GM12878 (cell line): ENCODE measurements at regions not wholly inside any gene's neighbourhood (a gene's known extent, or its start where the extent isn't known, plus 50 kb on each side); places are given as distances from the start of the nearest gene placed in this dataset.

Source experiments
- ATAC-seq: fragments of 200-7000 bp; cut with Tn5 transposase; 3 replicates; pipeline ENCODE4 v1.9.1; 2020; ENCODE audit warnings: mild to moderate bottlenecking, moderate library complexity
- BruUV-seq: library from RNA; stranded (reverse); fragments of 400-500 nt; replicated peaks from 2 replicates; lab custom pipeline; 2021; lab: Mats Ljungman, UMichigan
- CTCF ChIA-PET: fragments of 300-600 bp; sonication (Branson Sonifier 250); formaldehyde crosslinking; extraction: SDS; loops from one replicate; lab custom pipeline; 2021; ENCODE audit warnings: inconsistent platforms; lab: Yijun Ruan, JAX
- POLR2A ChIA-PET: fragments of 350-600 bp; formaldehyde crosslinking; extraction: SDS; loops from one replicate; lab custom pipeline; 2021; ENCODE audit warnings: inconsistent platforms; lab: Charles Lee
- RAD21 ChIA-PET: fragments of 300-600 bp; sonication (Branson Sonifier 250); formaldehyde crosslinking; loops from one replicate; lab custom pipeline; 2023; ENCODE audit warnings: antibody characterized with exemption; ENCODE audit not compliant: unreplicated experiment; lab: Charles Lee
- SMC1A ChIA-PET: fragments of 300-600 bp; sonication (Branson Sonifier 250); formaldehyde crosslinking; loops from one replicate; lab custom pipeline; 2023; ENCODE audit not compliant: unreplicated experiment, uncharacterized antibody; lab: Charles Lee
- DNase-seq: peaks from one replicate; pipeline ENCODE4 v3.0.0-alpha.2; 2011; ENCODE audit warnings: low read depth, low spot score
- FAIRE-seq: peaks from 3 replicates; lab custom pipeline; 2011; peaks lifted over from hg19 to GRCh38; lab: Jason Lieb, UNC
- H2AFZ ChIP-seq: 2 replicates; pipeline ENCODE4 v1.6.0; 2011; ENCODE audit warnings: low read depth, low read length, control low read depth; ENCODE audit not compliant: control insufficient read depth
- H3K27ac ChIP-seq: 2 replicates; pipeline ENCODE4 v1.5.1; 2011; ENCODE audit warnings: control low read depth; ENCODE audit not compliant: control insufficient read depth, insufficient read depth
- H3K27me3 ChIP-seq, 2 experiments: replicated peaks in 1 of 2; 2 replicates each; pipeline versions ENCODE4 v1.6.0 to v1.6.1; 2011; ENCODE audit warnings: low read length in 1 of 2; ENCODE audit not compliant: control insufficient read depth in 2 of 2, insufficient read depth in 2 of 2
- H3K36me3 ChIP-seq, 2 experiments: 2 replicates each; pipeline ENCODE4 v1.5.1; 2011; ENCODE audit warnings: low read length in 1 of 2; ENCODE audit not compliant: control insufficient read depth in 2 of 2, insufficient read depth in 2 of 2
- H3K4me1 ChIP-seq: 2 replicates; pipeline ENCODE4 v1.6.1; 2011; ENCODE audit warnings: mild to moderate bottlenecking, low read length, moderate library complexity, mixed read lengths; ENCODE audit not compliant: control insufficient read depth, insufficient read depth
- H3K4me2 ChIP-seq: 2 replicates; pipeline ENCODE4 v1.6.0; 2011; ENCODE audit warnings: control low read depth; ENCODE audit not compliant: control insufficient read depth, insufficient read depth
- H3K4me3 ChIP-seq: fragments of 200-600 bp; sonication (generic); 2 replicates; pipeline ENCODE4 v1.5.1; 2016
- H3K79me2 ChIP-seq: 2 replicates; pipeline ENCODE4 v1.6.0; 2011; ENCODE audit warnings: low read length; ENCODE audit not compliant: control insufficient read depth, insufficient read depth
- H3K9ac ChIP-seq: 2 replicates; pipeline ENCODE4 v1.8.0; 2011; ENCODE audit warnings: low read length, control low read depth, mixed read lengths; ENCODE audit not compliant: control insufficient read depth, insufficient read depth
- H3K9me3 ChIP-seq: replicated peaks from 3 replicates; pipeline ENCODE4 v1.5.1; 2011; ENCODE audit warnings: mild to moderate bottlenecking, low read length; ENCODE audit not compliant: control insufficient read depth, insufficient read depth
- H4K20me1 ChIP-seq: 2 replicates; pipeline ENCODE4 v1.6.0; 2011; ENCODE audit not compliant: control insufficient read depth, insufficient read depth
- JUND ChIP-seq: IDR thresholded peaks from 2 replicates; pipeline ENCODE4 v1.6.1; 2012; ENCODE audit warnings: low read depth, mild to moderate bottlenecking, low read length, improper control_type of control experiment, moderate library complexity
- NFXL1 ChIP-seq: fragments of 450-650 bp; IDR thresholded peaks from 2 replicates; pipeline ENCODE4 v1.6.1; 2017; ENCODE audit warnings: antibody characterized with exemption, mild to moderate bottlenecking, borderline replicate concordance
- SUZ12 ChIP-seq: fragments of 200-600 bp; sonication (generic); IDR thresholded peaks from one replicate; pipeline ENCODE4 v1.6.1; 2018; ENCODE audit warnings: antibody characterized with exemption, mild to moderate bottlenecking; ENCODE audit not compliant: unreplicated experiment
- TAF1 ChIP-seq: IDR thresholded peaks from 2 replicates; pipeline ENCODE4 v1.6.1; 2011; ENCODE audit warnings: mild to moderate bottlenecking, low read depth, low read length, borderline replicate concordance
- WGBS: methylation state at CpG from one replicate; pipeline ENCODE4 v1.1.6; 2016; ENCODE audit warnings: low lambda C conversion rate; ENCODE audit not compliant: insufficient replicate concordance, insufficient coverage; ENCODE audit errors: missing lambda C conversion rate; 5-methylcytosine and 5-hydroxymethylcytosine counted together
- in situ Hi-C: fragments of 300-500 bp; cut with MboI; formaldehyde crosslinking; loops from 9 replicates; pipeline ENCODE4 v1.14.3; 2018; ENCODE audit warnings: mixed read lengths
- intact Hi-C: fragments of 100-400 bp; cut with micrococcal nuclease; formaldehyde crosslinking; loops from one replicate; pipeline ENCODE4 v1.14.2; 2022; ENCODE audit not compliant: unreplicated experiment

- in situ Hi-C loops (no loop called here), intact Hi-C loops (no loop called here)
- Histone ChIP-seq H4K20me1 (no peaks in the 10 kb centered on the region), H3K79me2 (no peaks in the 10 kb centered on the region), H3K4me3 (no peak overlapping the region), H3K9me3 (no peaks in the 10 kb centered on the region), H3K27ac (no peak overlapping the region), H3K4me1 (peaks cover 11% of the 10 kb centered on the region), H3K36me3 (no peaks in the 10 kb centered on the region), H3K9ac (no peak overlapping the region), H3K4me2 (no peak overlapping the region), H2AFZ (no peak overlapping the region), H3K27me3 (no peaks in the 10 kb centered on the region; a peak in 3 of 4 replicates)
- no peak for FAIRE-seq
- RAD21 ChIA-PET, result no interaction called here
- ATAC-seq, result no peak
- WGBS, result 32% methylated on average over 3 of the region's 3 CpGs
- CTCF ChIA-PET, result interaction anchor here (1.7 to 1.8 kb wide), 2 partner anchors 17 to 18 kb away, joined by 7 to 9 read pairs; no protein-coding TSS in a partner anchor
- BruUV-seq, result no TSS peak
- POLR2A ChIA-PET, result no interaction called here
- SMC1A ChIA-PET, result interaction anchor here (1.4 kb wide), 1 partner anchor 184 kb away, joined by 3 read pairs; no protein-coding TSS in a partner anchor
- no peak for TF ChIP-seq NFXL1
- no peak for TF ChIP-seq JUND
- no peak for TF ChIP-seq SUZ12
- no peak for TF ChIP-seq TAF1
- no peak for DNase-seq
These were observed 142.1 kb downstream of the GPBP1 start for GRCh38 chr5:57315941-57316340.
